WTC11 (cell line): ENCODE measurements at regions not wholly inside any gene's neighbourhood (a gene's known extent, or its start where the extent isn't known, plus 50 kb on each side); places are given as distances from the start of the nearest gene placed in this dataset.

Source experiments
- ATAC-seq: fragments of 200-7000 bp; cut with Tn5 transposase; 2 replicates; pipeline ENCODE4 v1.10.0; 2021; ENCODE audit warnings: mild to moderate bottlenecking, moderate library complexity
- CTCF ChIA-PET: fragments of 300-600 bp; sonication (Branson Sonifier 250); formaldehyde crosslinking; loops from one replicate; lab custom pipeline; 2021; ENCODE audit warnings: antibody characterized with exemption; lab: Charles Lee
- POLR2A ChIA-PET: fragments of 350-600 bp; sonication (Branson Sonifier 250); formaldehyde crosslinking; loops from one replicate; lab custom pipeline; 2021; ENCODE audit warnings: antibody characterized with exemption; lab: Charles Lee
- DNase-seq: peaks from one replicate; pipeline ENCODE4 v3.0.0; 2021; ENCODE audit warnings: low spot score
- H3K27ac Mint-ChIP-seq: 2 replicates; pipeline ENCODE4 v1.8.0; 2021; ENCODE audit warnings: mixed read lengths
- H3K27me3 Mint-ChIP-seq: 2 replicates; pipeline ENCODE4 v1.8.0; 2021; ENCODE audit warnings: low read depth, mild to moderate bottlenecking, moderate library complexity, mixed read lengths
- H3K36me3 Mint-ChIP-seq: 2 replicates; pipeline ENCODE4 v1.8.0; 2021; ENCODE audit warnings: mixed read lengths
- H3K4me1 Mint-ChIP-seq: 2 replicates; pipeline ENCODE4 v1.8.0; 2022; ENCODE audit warnings: mixed read lengths
- H3K4me3 Mint-ChIP-seq: 2 replicates; pipeline ENCODE4 v1.8.0; 2021; ENCODE audit warnings: mild to moderate bottlenecking, moderate library complexity, mixed read lengths
- H3K9me3 Mint-ChIP-seq: 2 replicates; pipeline ENCODE4 v1.8.0; 2021; ENCODE audit warnings: mixed read lengths
- AFF4 ChIP-seq: sonication (generic); formaldehyde crosslinking; IDR thresholded peaks from 2 replicates; pipeline ENCODE4 v1.8.1; 2023; ENCODE audit warnings: mild to moderate bottlenecking, missing genetic modification reagents, borderline replicate concordance
- E2F4 ChIP-seq: sonication (generic); formaldehyde crosslinking; IDR thresholded peaks from 2 replicates; pipeline ENCODE4 v1.8.1; 2022; ENCODE audit warnings: low read depth, mild to moderate bottlenecking, moderate library complexity, missing genetic modification reagents, borderline replicate concordance
- E2F5 ChIP-seq: sonication (generic); formaldehyde crosslinking; IDR thresholded peaks from 2 replicates; pipeline ENCODE4 v1.8.1; 2022; ENCODE audit warnings: mild to moderate bottlenecking, moderate library complexity, missing genetic modification reagents
- ETV6 ChIP-seq: sonication (generic); formaldehyde crosslinking; IDR thresholded peaks from 2 replicates; pipeline ENCODE4 v1.8.1; 2022; ENCODE audit warnings: mild to moderate bottlenecking, missing genetic modification reagents
- GABPB1 ChIP-seq: sonication (generic); formaldehyde crosslinking; IDR thresholded peaks from 2 replicates; pipeline ENCODE4 v1.8.1; 2023; ENCODE audit warnings: mild to moderate bottlenecking, missing genetic modification reagents
- HMGXB4 ChIP-seq: sonication (generic); formaldehyde crosslinking; IDR thresholded peaks from 2 replicates; pipeline ENCODE4 v1.8.1; 2023; ENCODE audit warnings: mild to moderate bottlenecking, moderate library complexity, missing genetic modification reagents
- JAZF1 ChIP-seq: fragments of 250-450 bp; sonication (Bioruptor Pico); IDR thresholded peaks from 2 replicates; pipeline ENCODE4 v1.9.0; 2021; ENCODE audit warnings: moderate library complexity, mild to moderate bottlenecking, inconsistent platforms
- MYBL2 ChIP-seq: sonication (generic); formaldehyde crosslinking; IDR thresholded peaks from 2 replicates; pipeline ENCODE4 v1.8.1; 2023; ENCODE audit warnings: mild to moderate bottlenecking, moderate library complexity, missing genetic modification reagents
- NFATC4 ChIP-seq: fragments of 250-450 bp; sonication (Bioruptor Pico); IDR thresholded peaks from 2 replicates; pipeline ENCODE4 v1.9.0; 2021; ENCODE audit warnings: mild to moderate bottlenecking
- NFYB ChIP-seq: sonication (generic); formaldehyde crosslinking; conservative IDR thresholded peaks from 2 replicates; pipeline ENCODE4 v1.8.0; 2022; ENCODE audit warnings: low read depth, missing genetic modification reagents
- NR2C2 ChIP-seq: sonication (generic); formaldehyde crosslinking; IDR thresholded peaks from 2 replicates; pipeline ENCODE4 v1.8.0; 2022; ENCODE audit warnings: mild to moderate bottlenecking, missing genetic modification reagents
- PREB ChIP-seq: sonication (generic); formaldehyde crosslinking; IDR thresholded peaks from 2 replicates; pipeline ENCODE4 v1.8.1; 2022; ENCODE audit warnings: mild to moderate bottlenecking, missing genetic modification reagents, moderate library complexity, borderline replicate concordance
- USF2 ChIP-seq: sonication (generic); formaldehyde crosslinking; IDR thresholded peaks from 2 replicates; pipeline ENCODE4 v1.8.1; 2023; ENCODE audit warnings: mild to moderate bottlenecking, missing genetic modification reagents, moderate library complexity

GRCh38 chrX:122566401-122566800 lies 617.7 kb upstream of the GRIA3 start:
- Mint-ChIP-seq H3K36me3 (no peaks in the 10 kb centered on the region), H3K4me1 (no peaks in the 10 kb centered on the region), H3K4me3 (no peak overlapping the region)
- DNase-seq = no peak
- POLR2A ChIA-PET = no interaction called here
- TF ChIP-seq ETV6 (CRISPR knock-in tag) = no peak
- TF ChIP-seq PREB (CRISPR knock-in tag) = no peak
- TF ChIP-seq, all 79 proteins: peak for 0
- no peak overlapping the region for H3K27ac Mint-ChIP-seq
- ATAC-seq = no peak
- H3K9me3 Mint-ChIP-seq = peaks cover 10% of the 10 kb centered on the region
- CTCF ChIA-PET = no interaction called here
- H3K27me3 Mint-ChIP-seq = no peaks in the 10 kb centered on the region; the same call in 1 of the 2 replicates

- POLR2A ChIA-PET = no interaction called here
- DNase-seq (no peak), ATAC-seq (no peak)
- Mint-ChIP-seq H3K36me3 (no peaks in the 10 kb centered on the region), H3K9me3 (peaks cover 18% of the 10 kb centered on the region), H3K27me3 (no peaks in the 10 kb centered on the region; the same call in 1 of the 2 replicates), H3K4me3 (no peak overlapping the region), H3K27ac (no peak overlapping the region), H3K4me1 (no peaks in the 10 kb centered on the region)
- TF ChIP-seq JAZF1 (no peak), E2F4 (CRISPR knock-in tag) (no peak), GABPB1 (CRISPR knock-in tag) (no peak), NFATC4 (CRISPR knock-in tag) (no peak), E2F5 (CRISPR knock-in tag) (no peak), USF2 (CRISPR knock-in tag) (no peak), NR2C2 (CRISPR knock-in tag) (no peak), MYBL2 (CRISPR knock-in tag) (no peak), NFYB (CRISPR knock-in tag) (no peak), AFF4 (CRISPR knock-in tag) (no peak), HMGXB4 (CRISPR knock-in tag) (no peak)
- CTCF ChIA-PET = no interaction called here
Measured at GRCh38 chrX:122567911-122568310, 616.2 kb upstream of the GRIA3 start.
